GM19328 (cell line): ENCODE measurements at regions not wholly inside any gene's neighbourhood (a gene's known extent, or its start where the extent isn't known, plus 50 kb on each side); places are given as distances from the start of the nearest gene placed in this dataset.
"Not testable (repeated sequence)": the region's sequence is repeated elsewhere in the genome, so short reads cannot be mapped to it uniquely, and the experiment has no call there.

ENCODE experiments used
- ATAC-seq: cut with Tn5 transposase; IDR thresholded peaks from one replicate; pipeline ENCODE4 v1.9.1; 2021; ENCODE audit warnings: mild to moderate bottlenecking, moderate library complexity; ENCODE audit not compliant: unreplicated experiment

DNA sequence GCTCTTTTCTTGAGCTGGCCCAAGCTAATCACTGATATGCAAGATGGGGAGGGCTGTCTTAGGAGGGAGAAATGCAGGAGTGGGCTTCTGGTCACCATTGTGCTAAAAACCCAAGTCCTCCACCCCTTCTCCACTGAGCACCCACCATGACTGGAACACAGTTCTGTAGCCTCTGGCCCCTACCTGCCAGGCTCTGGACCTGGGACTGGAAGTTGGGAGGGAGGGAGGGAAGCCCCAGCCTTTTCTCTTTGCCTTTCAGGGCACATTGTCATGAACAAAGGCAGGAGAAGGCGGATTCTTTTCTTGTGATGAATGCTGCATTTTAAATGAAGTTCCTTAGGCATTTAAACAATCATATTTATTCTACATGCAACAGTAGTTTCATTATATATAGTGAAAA lies 559.1 kb upstream of the TRPC7 start:
- ATAC-seq, result no peak

- no peak for ATAC-seq
Observed at GRCh38 chr5:136910625-136911024, 545.3 kb upstream of the TRPC7 start.

DNA sequence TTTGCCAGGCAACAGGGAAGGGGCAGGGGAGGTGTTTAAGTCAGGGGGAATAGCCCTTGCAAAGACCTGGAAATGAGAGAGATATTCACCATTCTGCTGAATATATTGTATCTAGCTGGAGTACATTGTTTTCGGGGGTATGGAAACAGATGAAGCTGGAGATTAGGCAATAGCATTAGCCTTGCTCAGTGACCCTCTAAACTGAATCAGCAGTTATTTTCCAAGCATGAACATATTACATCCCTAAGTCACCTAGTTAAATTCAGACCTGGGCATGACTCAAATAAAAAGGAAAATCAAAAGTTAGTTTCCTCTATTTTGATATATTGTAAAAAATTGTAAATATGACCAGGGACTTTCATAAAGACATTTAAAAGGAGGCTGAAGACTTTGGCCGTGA lies 544.6 kb upstream of the TRPC7 start:
- ATAC-seq, result no peak

GRCh38 chr5:136907371-136907770 lies 542.0 kb upstream of the TRPC7 start:
- no peak for ATAC-seq

DNA sequence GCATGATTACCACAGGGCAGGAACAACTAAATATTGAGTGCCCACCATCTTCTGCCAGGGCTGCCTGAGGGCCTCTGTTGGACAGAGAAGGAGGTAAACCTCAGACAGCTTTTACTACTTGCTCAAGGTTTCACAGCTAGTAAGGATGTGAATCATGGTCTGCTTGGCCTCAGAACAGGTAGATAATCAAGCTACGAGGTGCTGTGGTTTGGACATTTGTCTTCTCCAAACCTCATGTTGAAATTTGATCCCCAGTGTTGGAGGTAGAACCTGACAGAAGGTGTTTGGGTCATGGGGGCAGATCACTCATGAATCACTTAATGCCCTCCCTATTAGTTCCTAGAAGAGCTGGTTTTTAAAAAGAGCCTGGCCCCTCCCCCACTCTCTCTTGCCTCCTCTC lies 541.2 kb upstream of the TRPC7 start:
- no peak for ATAC-seq

DNA sequence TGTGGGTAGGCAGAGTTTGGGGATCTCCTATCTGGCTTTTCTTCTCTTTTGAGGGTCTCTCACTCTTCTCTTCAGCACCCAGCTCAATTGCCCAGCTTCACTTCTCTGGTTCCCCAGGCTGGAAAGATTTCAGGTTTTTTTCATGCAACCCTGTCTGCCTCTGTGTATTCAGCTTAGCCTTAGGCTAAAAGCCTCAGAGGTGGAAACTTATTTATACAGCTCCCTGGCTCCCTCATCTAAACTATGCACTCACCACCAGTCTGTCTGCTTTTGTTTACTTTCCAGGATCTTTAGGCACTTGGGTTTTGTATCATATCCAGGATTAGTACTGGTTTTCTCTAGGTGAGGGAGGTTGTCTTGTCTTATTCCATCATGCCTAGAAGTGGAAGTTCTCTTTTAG lies 540.2 kb upstream of the TRPC7 start:
- no peak for ATAC-seq

DNA sequence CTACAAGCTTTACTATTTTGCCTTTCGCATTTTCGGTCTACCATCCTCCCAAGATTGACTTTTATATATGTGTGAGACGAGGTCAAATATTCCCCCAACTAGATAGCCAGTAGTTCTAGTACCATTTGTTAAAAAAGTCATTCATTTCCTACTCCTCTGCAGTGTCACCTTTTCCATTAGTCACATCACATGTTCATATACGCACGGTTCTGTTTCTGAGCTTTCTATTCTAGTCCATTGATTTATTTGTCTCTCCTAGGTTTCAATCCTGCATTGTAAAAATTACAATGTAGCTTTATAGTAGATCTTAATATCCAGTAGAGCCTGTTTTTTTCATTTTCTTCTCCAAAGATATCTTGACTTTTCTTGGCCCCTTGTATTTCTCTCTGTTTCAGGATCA lies 528.7 kb upstream of the TRPC7 start:
- ATAC-seq, result no peak

- no peak for ATAC-seq
Observed at GRCh38 chr5:136892000-136892399, 526.7 kb upstream of the TRPC7 start.

GRCh38 chr5:136891175-136891972 lies 526.0 kb upstream of the TRPC7 start:
- no peak for ATAC-seq

- ATAC-seq, result no peak
Observed at GRCh38 chr5:136890431-136891148, 525.2 kb upstream of the TRPC7 start.

- no peak for ATAC-seq
Observed at GRCh38 chr5:136886608-136887007, 521.3 kb upstream of the TRPC7 start.

DNA sequence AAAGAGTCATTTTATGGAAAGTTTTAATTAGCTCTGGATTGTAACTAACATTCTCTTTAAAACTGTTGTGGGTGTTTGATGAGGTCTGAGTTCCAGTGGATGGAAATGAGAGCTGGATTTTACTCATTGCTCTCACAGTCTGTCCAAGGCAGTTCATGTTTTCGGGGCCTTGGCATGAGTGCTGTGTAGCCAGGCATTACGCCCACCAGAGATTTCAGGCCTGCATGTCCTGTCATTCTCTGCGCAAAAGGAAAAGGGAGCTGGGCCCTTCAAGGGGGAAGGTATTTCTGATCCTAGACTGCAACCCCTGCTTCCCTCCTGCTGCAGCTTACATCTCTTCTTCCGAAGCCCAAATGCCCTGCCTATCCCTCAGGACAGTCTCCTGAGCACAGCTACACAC lies 499.6 kb upstream of the TRPC7 start:
- ATAC-seq, result no peak

DNA sequence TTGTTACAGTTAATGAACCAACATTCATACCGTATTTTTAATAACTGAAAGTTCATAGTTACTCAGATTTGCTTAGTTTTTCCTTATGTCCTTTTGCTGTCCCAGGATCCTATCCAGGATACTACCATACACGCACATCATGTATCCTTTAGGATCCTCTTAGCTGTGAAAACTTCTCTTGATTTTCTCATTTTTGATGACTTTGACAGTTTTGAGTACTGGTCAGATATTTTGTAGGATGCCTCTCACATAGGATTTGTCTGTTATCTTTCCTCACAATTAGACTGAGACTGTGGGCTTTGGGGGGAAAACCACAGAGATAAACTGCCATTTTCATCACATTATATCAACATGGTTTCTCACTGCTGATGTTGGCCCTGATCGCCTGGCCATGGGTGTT lies 491.3 kb upstream of the TRPC7 start:
- no peak for ATAC-seq

GRCh38 chr5:136853971-136854370 lies 488.6 kb upstream of the TRPC7 start:
- ATAC-seq, result no peak

- ATAC-seq, result no peak
Observed at GRCh38 chr5:136840601-136841000, 475.3 kb upstream of the TRPC7 start.

DNA sequence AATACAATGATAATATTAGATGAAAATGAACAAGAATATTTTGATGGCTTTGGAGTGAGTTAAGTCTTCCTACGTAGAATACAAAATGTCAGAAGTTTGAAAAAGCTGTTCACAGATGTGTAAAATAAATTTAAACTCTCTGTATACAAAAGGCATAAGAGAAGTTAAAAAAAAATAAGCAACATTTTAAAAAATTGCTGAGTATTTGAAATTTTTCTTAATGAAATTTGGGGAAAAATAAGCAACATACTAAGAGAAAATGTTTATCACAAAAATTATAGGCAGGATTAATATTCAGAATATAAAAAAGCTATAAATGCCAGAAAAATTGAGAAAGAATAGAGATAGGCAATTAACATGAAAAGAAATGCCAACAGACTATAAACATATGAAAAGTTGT lies 470.7 kb upstream of the TRPC7 start:
- ATAC-seq, result no peak

DNA sequence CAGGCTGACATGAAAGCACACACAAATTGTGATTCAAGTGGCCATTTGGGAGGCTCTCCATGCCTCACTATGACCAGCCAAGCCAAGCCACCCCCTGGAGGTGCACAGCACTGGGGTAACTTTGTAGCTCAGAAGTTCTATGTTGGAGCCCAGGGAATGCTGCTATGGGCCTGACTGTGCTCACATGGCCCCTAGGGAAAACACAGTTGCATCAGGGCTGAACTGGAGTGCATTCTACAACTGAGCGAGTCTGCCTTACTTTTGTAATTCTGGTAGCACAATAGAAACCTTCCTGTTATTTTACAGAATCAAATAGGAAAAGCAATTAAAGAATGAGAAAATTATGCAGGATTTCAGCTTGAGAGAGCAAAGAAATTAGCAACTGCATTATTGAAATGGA lies 455.5 kb upstream of the TRPC7 start:
- ATAC-seq, result no peak

GRCh38 chr5:136819526-136820302 lies 454.4 kb upstream of the TRPC7 start:
- no peak for ATAC-seq

- no peak for ATAC-seq
Observed at GRCh38 chr5:136816327-136816726, 451.0 kb upstream of the TRPC7 start.

DNA sequence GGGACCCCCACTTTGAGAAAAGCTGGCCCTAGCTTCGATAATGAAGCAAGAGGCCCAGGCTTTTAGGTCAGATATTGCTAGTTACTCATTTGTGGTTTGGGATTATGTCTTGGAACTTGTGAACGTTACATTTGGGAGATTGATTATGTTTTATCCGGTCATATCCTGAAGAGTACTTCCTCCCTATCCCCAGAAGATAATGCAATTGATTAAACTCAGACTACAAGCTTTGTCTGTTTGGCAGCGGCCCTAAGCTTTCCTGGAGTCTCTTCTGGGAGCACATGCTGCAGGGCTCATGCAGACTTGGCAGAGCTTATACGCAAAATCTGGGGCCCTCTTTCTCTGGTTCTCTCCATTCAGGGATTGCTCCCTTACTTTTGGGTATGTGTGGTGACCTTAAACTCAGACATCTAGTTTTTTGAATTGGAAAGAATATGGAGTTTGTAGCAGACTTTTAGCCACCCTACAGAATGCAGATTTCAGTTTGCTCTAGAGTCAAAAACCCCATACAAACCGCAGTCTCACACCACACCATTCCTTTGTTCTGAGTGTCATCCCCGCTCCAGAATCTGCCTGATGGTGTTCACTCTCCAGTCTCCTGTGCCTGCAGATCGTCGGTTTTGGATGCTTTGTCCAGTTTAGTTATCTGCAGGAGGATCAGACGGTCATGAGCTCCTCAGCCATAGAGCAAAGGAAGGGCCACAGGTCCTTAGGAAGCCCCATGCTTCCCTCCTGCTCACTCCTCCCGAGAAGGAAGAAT lies 449.5 kb upstream of the TRPC7 start:
- ATAC-seq, result no peak

- ATAC-seq, result not testable (repeated sequence)
Observed at GRCh38 chr5:136812270-136812669, 446.9 kb upstream of the TRPC7 start.
